Activated CD4-positive, CD25-positive, alpha-beta regulatory T cell treated with anti-CD3 and anti-CD28 coated beads, Interleukin-2, amount 50 U/mL, for 24 hours (primary cell): ENCODE measurements at regions not wholly inside any gene's neighbourhood (a gene's known extent, or its start where the extent isn't known, plus 50 kb on each side); places are given as distances from the start of the nearest gene placed in this dataset.
"Not testable (repeated sequence)": the region's sequence is repeated elsewhere in the genome, so short reads cannot be mapped to it uniquely, and the experiment has no call there.

Experiments used
- ATAC-seq, 2 donors: fragments of 150-1000 bp; cut with Tn5 transposase; one replicate each; pipeline ENCODE4 v1.10.0; 2021; ENCODE audit warnings: mild to moderate bottlenecking in 1 of 2, moderate library complexity in 1 of 2

DNA sequence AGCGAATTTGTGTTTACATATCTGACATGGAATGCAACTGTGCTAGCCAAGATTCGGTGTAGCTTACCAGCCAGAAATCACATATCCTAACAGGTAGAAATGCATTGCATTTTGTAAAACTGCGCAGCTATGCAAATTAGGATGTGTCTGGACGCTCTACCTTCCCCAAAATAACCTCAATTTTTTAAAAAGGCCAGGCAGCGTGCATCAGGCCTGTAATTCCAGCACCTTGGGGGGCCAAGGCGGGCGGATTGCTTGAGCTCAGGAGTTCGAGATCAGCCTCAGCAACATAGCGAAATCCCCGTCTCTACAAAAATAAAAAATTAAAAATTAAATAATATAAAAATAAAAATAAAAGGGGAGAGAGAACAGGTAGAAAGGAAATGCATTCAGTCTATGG lies 305.0 kb downstream of the TYW1 start:
- ATAC-seq: no peak

GRCh38 chr7:67302113-67303039 lies 305.7 kb downstream of the TYW1 start:
- peak; percentile 88 to 90 for ATAC-seq

DNA sequence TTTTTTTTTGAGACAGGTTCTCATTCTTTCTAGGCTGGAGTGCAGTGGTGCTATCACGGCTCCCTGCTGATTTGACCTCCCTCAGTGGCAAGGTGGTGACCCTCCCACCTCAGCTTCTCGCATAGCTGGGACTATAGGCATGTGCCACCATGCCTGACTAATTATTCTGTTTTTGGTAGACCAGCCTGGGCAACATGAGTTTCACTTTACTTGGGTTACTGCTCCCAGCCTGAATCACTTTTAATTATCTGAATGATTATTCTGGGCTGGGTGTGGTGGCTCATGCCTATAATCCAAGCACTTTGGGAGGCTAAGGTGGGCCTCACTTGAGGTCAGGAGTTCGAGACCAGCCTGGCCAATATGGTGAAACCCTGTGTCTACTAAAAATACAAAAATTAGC lies 308.2 kb downstream of the TYW1 start:
- not testable (repeated sequence) for ATAC-seq

DNA sequence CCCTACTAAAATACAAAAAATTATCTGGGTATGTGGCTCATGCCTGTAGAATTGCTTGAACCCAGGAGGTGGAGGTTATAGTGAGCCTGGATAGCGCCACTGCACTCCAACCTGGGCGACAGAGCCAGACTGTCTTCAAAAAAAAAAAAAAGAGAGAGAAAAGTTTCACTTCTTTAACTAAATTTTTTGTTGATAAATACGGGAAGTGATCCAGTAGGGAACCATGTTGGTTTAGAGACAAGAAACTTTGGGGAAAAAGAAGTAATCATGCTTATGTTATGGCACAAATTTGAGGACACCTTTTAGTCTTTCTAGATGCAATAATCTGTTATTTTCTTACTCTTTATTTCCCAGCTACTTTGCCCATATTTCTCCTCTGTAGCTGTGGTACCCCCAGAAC lies 309.7 kb downstream of the TYW1 start:
- ATAC-seq: no peak

DNA sequence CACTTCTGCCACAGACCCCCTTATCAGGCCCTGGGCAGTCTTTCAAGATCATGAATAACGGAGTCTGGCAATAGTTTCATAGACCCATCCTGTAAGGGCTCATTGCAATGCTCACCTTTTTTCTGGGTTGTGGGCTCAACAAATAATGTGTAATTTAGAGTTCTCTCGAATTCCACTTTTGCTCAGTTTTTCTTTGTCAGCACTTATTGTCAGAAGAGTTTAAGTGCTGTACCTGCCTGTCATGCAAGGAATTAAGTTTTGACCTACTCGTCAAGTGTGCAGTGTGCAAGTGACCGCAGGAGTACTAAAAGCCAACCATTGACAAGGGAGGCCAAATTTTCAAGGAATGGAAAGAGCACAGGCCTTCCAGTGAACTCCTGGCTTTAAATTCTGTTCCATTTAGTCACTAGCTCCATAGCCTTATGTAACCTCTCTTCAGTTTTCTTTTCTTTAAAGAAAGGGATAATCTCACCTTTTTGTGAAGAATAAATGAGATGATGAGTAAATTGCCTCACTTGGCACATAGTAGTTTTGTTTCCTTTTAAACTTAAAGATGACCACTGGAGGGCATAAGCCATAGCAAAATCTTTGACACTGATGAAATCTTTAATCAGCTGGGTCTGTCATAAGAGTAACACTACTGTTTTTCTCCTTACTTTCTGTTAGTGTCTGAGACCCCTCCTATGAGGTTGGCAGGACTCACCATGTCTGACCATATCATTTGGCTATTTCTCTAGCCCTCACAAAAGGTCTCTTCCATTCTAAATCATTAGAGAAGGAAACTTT lies 313.3 kb downstream of the TYW1 start:
- no peak for ATAC-seq

DNA sequence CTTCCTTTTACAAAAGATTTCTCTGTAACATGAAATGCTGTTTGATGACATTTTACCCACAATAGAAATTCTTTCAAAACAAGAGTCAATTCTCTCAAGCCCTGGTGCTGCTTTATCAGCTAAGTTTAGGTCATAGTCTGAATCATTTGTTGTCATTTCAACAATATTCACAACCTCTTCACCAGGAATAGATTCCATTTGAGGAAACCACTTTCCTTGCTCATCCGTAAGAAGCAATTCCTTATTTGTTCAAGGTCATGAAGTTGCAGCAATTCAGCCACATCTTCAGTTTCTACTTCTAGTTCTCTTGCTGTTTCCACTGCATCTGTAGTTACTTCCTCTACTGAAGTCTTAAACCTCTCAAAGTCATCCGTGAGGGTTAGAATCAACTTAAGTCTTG lies 315.3 kb downstream of the TYW1 start:
- no peak for ATAC-seq

GRCh38 chr7:67313213-67313612 lies 316.6 kb downstream of the TYW1 start:
- ATAC-seq: no peak

GRCh38 chr7:67316902-67317301 lies 320.3 kb downstream of the TYW1 start:
- ATAC-seq: not testable (repeated sequence)

- not testable (repeated sequence) for ATAC-seq
Measured at GRCh38 chr7:67328257-67328656, 331.6 kb downstream of the TYW1 start.

GRCh38 chr7:67335165-67335564 lies 338.5 kb downstream of the TYW1 start:
- not testable (repeated sequence) for ATAC-seq

GRCh38 chr7:67335663-67336062 lies 339.0 kb downstream of the TYW1 start:
- not testable (repeated sequence) for ATAC-seq

GRCh38 chr7:67338545-67338944 lies 341.9 kb downstream of the TYW1 start:
- ATAC-seq: not testable (repeated sequence)

GRCh38 chr7:67341153-67341768 lies 344.6 kb downstream of the TYW1 start:
- no peak for ATAC-seq

GRCh38 chr7:67343114-67343513 lies 346.5 kb downstream of the TYW1 start:
- ATAC-seq: no peak

DNA sequence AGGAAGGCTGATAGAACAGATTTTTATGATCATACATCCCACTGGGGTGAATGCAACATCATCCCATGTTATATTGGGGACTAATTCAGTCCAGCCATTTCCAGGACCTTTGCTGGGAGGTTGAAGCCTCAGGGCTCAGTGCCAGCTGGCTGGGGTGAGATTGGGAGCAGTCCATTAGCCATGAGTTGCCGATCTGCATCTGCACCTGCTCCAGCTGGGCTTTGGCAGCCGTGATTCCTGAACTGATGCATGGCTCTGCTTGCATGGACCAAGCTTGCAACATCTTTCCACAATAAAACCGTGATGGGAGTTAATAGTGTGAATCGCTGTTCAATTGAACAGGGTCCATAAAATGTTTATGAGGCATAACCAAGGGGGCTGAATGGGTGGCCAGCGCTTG lies 346.9 kb downstream of the TYW1 start:
- ATAC-seq: no peak

- ATAC-seq: no peak
Measured at GRCh38 chr7:67344481-67345193, 348.0 kb downstream of the TYW1 start.

- ATAC-seq: no peak
Measured at GRCh38 chr7:67346126-67346525, 349.5 kb downstream of the TYW1 start.

DNA sequence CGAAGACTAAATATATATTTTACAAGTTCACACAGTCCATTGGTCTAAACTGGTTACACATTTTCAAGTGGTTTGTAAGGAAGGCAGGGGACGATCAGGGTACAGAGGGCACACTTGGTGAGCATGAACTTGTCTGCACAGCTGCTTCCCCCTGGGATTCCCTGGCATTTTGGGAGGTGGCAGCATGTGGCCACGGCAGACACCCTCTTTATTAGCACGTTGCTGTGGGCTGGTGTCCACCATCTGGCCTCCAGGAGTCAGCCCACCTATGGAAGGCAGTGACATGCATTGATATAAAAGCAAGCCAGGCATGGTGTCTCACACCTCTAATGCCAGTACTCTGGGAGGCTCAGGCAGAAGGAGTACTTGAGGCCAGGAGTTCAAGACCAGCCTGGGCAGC lies 350.2 kb downstream of the TYW1 start:
- ATAC-seq: no peak

- ATAC-seq: no peak
Measured at GRCh38 chr7:67348171-67348570, 351.5 kb downstream of the TYW1 start.

DNA sequence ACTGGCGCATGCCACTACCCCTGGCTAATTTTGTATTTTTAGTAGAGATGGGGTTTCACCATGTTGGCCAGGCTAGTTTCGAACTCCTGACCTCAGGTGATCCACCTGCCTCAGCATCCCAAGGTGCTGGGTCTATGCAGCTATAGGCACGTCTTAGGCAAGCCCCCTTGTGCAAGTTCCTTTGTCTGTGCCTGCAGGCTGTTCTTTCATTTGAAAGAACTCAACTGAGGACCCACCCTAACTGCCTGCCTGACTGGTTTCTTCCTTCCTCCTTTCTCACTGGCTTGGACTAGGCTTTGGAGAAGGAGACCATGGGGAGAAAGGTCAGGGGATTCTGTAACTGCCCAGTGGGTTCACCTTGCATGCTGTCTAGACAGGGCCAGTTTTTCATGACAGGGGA lies 361.0 kb downstream of the TYW1 start:
- ATAC-seq: not testable (repeated sequence)

DNA sequence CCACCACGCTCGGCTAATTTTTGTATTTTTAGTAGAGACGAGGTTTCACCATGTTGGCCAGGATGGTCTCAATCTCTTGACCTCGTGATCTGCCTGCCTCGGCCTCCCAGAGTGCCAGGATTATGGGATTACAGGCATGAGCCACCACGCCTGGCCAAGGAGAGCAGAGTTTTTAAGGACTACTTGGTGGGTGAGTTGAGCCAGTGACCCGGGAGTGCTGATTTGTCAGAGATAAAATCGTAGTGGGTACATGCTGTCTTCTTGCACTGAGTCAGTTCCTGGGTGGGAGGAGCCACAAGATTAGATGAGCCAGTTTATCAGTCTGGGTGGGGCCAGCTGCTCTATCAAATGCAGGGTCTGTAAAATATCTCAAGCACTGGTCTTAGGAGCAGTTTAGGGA lies 361.7 kb downstream of the TYW1 start:
- not testable (repeated sequence) for ATAC-seq

DNA sequence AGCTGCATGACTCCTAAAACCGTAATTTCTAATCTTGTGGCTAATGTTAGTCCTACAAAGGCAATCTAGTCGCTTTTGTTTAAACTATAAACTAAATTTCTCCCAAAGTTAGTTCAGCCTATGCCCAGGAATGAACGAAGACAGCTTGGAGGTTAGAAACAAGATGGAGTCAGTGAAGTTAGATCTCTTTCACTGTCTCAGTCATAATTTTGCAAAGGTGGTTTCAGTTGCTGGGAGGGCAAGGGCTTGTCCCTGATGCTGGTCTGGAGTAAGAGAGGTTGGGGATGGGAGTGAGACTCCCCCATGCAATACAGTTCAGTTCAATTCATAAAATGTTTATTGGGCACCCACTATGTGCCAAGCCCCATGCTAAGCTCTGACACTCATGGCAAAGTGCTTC lies 362.1 kb downstream of the TYW1 start:
- not testable (repeated sequence) for ATAC-seq

DNA sequence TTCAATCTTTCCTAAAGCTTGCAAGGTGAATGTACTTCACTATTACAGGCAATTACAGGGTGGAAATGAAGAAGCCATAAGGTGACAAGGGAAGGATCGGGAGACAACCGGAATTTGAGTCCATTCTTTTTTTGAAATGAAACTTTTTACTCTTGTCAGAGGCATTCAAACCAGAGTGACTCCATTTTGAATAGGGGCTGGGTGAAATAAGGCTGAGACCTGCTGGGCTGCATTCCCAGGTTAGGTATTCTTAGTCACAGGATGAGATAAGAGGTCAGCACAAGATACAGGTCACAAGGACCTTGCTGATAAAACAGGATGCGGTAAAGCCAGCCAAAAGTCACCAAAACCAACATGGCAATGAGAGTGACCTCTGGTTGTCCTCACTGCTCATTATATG lies 363.3 kb downstream of the TYW1 start:
- ATAC-seq: no peak
